ENCODE measurements at regions not wholly inside any gene's neighbourhood (a gene's known extent, or its start where the extent isn't known, plus 50 kb on each side); places are given as distances from the start of the nearest gene placed in this dataset.

DNA sequence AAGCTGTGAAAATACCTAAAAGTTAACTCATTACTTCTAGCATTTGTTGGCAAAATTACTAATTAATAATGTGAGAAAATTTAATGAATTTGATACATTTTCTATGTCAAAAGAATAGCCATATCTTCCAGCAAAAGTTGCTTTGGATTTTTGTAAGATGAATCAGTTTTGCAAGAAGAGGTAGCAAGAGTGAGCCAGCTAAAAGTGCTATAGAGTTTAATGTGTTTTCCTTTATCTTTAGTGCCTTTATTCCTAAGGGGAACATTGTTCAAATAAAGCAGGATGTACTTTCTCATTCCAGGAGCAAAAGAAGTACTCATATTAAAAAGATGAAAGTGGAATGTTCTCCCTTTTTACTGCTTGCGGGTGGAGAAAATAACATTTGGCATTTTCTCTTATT is 622.2 kb downstream of the ANXA1 start:
- no peak for DNase-seq (ENCODE audit: low read depth)

DNA sequence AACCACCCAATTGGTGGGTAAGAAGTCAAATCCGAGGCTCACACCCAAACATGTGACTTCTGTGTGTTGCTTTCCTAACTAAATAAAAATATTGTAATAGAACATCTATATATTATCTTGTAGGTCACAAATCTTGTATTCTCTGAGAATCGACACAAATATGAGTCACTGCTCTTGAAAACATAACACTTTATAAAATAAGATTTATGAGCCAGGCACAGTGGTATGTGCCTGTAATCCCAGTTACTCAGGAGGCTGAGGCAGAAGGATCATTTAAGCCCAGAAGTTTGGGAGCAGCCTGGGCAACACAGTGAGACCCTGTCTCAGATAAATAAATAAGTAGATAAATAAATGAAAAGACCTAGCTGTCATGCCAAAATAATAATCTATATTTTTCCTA is 624.1 kb downstream of the ANXA1 start:
- no peak for DNase-seq (ENCODE audit: low read depth)

DNA sequence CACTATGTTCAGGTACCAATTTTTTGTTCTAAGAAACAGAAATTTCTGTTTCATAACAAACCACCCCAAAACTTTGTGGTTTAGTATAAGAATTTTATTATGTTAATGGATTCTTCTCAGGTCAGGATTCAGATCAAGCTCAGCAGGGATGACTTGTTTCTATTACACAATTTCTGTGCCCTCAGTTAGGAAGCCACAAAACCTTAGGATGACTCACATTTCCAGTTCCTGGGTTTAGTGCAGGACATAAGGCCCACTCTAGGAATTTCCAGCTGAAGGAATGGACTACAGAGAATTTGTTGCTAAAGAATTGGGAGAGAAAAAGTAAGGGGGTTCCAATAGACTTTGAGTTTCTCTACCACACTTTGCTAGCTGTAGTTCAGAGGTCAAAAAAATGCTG is 629.3 kb downstream of the ANXA1 start:
- DNase-seq (ENCODE audit: low read depth): no peak

DNA sequence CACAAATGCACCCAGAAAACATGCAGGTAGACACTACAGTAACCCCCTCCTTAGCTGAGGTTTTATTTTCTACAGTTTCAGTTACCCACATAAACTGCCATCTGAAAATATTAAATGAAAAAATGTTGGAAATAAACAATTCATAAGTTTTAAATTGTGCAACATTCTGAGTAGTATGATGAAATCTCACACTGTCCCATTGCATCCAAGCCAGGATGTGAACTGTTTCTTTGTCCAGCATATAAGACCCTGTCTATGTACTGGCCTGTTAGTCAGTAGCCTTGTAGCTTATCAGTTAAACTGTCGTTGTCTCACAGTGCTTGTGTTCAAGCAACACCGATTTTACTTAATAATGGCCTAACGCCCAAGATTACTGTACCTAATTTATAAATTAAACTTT is 630.5 kb downstream of the ANXA1 start:
- no peak for DNase-seq (ENCODE audit: low read depth)

DNA sequence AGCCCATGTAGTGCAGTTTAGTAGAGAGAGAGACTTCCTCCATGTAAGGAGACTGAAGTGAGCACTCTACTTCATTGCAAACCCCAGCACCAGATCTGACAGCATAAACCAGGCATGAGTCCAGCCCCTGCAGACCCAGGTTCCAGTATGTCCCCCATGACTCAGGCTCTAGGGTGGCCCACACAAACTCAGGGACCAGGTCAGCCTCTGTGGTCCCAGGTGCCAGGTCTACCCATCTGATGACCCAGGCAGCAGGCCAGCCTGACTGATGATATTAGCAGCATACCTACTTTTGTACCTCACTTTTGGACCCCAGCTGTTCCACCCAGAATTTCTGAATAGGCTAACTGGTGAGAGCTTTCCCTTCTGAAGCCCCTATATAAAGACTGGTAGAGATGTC is 647.8 kb downstream of the ANXA1 start:
- DNase-seq (ENCODE audit: low read depth): no peak

DNA sequence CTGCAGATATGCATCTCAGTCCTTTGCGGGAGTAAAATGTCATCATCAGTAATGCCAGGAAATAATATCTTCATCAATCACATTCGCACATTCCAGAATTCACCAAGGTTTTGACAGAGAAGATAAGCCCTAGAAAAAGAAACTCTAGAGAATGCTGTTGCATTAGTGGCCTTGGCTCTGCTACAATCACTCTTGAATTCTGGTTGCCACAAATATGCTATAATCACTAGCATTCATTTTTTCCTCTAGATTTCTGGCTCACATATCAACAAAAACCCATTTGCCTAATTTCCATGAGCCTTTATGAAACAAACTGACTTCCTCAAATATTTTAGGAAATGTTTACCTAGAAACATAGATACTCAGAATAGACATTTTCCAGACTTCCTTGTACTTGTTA is 653.4 kb downstream of the ANXA1 start:
- no peak for DNase-seq (ENCODE audit: low read depth)

DNA sequence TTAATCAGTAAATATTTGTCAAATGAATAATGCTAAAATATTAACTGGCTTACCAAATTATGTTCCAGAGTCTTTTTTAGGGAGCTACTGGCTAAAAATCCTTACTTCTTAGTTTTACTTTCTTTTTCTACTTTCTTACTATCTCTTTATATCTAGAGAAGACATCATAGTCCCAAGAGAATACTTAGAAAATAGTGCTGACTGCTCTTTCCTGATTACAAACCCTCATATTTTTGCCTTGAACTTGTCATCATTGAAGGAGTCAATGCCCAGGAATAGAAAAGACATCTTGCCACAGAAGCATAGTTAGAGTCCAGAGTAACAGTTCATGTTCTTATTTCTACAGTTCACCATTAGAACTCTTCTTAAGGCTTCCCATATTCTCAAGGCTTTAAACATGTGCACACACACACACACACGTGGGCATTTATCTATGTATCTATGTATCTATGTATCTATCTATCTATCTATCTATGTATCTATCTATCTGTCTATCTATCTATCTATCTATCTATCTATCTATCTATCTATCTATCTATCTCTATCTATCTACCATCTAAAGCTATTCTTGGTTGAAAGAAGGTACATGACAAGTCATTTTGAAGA is 654.3 kb downstream of the ANXA1 start:
- no peak for DNase-seq (ENCODE audit: low read depth)

DNA sequence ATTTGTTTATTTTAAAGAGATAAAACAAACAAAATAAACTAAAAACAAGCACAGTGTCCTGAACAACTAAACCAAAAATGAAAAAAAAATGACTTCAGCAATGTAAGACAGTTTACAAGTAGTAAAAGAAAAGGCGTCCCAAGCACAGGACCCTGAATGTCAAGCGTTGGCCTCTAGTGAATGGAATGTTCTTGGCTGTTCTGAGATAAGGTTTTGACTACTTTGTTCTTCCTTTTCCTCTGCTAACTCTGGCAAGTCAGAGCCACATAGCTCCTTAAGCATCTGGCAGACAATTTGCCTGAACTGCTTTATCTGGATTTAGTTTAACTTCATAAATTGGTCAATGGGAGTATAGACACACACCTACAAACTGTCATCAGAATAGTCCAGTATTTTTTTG is 655.2 kb downstream of the ANXA1 start:
- DNase-seq (ENCODE audit: low read depth): no peak

DNA sequence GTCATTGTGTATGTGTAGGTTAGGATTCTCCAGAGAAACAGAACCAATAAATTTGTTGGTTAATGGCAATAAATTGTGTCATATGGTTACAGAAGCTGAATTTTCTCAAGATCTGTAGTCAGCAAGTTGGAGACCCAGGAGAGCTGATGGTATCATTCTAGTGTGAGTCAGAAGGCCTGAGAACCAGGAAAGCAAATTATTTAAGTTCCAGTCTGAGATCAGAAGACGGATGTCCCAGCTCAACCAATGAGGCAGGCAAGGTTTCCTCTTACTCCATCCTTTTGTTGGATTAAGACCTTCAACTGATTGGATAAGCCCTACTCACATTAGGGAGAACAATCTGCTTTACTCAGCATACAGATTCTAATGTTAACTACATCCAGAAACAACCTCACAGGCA is 656.3 kb downstream of the ANXA1 start:
- DNase-seq (ENCODE audit: low read depth): no peak

DNA sequence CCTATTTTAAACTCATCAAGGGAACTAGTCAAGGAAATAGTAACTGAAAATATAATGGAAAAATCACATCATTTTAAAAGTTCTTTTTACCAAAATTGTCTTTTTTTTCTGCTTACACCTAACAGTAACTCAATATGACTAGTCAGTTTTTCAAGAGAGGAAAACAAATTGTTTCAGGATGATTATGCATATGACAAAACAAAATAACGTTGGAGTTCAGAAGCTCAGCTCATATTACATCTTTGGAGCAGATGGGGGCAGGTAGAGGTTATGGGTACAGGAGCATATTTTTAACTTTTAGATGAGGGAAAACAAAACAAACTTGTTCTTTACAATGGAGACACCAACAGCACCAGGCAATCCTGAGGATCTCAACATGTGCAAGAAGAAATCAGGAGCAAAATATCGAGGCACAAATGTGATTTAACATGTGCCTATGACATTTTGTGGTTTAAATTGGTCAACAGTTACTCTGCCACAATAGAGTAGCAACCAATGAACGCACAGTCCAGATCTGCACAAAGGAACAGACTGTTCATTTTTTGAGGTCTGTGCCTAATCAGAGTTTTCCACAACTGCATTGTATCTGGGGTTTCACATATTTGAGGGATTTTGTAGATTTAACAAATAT is 659.0 kb downstream of the ANXA1 start:
- DNase-seq (ENCODE audit: low read depth): no peak

DNA sequence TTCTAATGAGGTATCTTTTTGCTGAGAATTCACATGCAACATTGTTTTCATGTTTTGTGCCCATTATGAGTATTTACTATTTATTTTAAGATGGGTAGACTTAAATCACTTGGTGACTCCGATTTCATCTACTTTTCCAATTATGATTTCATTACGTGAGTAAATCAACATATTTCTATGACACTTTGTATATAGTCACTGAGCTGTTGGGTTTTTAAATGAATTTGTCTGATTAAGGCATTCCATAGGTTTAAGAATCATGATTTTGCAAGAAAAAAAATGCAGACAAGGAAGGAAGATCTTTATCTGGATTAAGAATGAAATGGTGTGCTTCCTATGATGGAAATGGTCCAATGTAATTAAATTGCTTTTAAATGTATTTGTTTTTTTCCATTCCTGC is 661.9 kb downstream of the ANXA1 start:
- DNase-seq (ENCODE audit: low read depth): no peak

DNA sequence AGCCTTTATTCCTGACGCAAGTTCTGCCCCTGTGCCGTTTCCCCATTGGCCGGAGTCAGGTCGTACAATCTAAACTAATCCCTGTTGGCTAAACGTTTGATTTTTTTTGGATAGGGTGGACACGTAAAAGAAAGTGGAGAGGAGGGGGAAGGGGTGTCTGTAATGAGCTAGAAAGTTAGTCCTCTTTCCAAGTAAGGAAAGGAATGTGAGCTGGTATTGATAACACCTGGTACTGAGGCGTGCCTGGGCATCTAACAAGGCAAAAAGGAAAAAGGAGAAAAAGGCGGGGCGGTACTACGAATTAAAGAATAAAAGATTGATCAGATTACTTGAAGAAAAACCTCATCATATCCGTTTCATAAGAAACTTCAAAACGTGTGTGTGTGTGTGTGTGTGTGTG is 665.2 kb downstream of the ANXA1 start:
- no peak for DNase-seq (ENCODE audit: low read depth)

DNA sequence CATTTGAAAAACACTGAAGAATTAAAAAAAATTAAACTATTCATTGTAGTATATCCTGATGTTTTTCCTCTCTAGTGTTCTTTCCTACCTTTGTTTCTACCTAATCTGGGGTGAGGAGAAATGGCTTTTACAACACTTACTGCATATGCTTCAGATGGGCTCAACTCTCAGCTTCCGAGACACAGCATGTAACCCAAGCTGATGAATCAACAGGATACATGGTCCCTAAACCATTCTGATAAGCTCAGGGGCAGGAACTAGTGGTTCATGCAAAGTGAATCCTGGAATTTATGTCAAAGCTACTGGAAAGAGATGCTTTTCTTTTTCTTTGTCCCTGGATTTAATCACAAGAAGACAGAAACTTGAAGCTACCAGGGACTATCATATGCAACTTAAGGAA is 672.5 kb upstream of the RORB start:
- DNase-seq (ENCODE audit: low read depth): no peak

DNA sequence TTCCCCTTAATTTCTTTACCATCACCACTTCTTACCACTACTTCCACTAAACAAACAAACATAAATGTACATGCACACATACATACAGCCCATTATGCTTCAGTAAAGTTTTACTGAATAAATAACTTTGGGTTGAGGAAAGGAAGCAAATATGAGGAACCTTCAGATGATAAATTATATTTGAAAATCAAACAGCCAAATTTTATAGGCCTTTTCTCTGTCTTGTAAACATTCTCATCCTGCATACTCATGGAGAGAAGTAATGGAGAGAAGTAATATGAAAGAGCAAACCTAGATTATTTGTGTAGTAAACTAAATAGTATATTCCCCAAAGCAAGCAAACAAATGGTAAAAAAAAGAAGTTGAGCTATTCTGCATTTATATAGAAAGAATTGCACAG is 658.3 kb upstream of the RORB start:
- DNase-seq (ENCODE audit: low read depth): no peak

DNA sequence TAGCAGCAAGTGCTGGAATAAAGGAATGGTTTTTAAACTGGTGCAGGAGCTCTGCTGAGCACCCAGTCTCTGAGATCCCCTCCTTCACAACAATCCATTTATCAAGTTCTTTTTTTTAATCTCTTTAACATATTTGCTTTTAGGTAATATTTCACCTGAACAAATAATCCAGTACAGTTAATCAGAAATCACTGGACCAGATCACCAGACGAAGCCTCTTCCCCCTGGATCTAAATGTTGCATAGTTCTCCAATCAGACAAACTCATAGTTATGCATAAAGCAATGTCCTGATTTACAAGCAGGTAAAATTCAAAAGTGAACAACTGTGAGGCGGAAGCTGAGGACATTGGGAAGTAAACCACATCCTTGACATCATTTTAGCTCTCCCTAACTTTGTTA is 657.7 kb upstream of the RORB start:
- no peak for DNase-seq (ENCODE audit: low read depth)

DNA sequence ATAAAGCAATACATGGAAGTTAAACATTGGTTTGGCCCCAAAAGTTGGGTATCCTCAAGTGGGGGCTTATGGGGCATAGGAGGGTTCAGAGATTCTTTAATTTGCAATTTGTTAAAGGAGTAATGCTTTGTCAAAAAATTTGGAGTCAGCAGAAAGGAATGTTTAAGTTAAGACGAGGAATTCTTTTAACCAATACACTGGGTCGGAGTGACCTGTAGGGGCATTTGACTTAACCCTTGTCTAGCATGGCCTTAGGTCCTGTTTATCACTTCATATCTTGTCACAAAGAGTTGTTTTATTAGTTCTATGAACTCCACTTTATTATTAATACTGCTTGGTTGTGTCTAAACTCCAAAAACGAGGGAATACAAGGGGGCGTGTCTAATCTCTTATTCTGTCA is 656.1 kb upstream of the RORB start:
- no peak for DNase-seq (ENCODE audit: low read depth)

DNA sequence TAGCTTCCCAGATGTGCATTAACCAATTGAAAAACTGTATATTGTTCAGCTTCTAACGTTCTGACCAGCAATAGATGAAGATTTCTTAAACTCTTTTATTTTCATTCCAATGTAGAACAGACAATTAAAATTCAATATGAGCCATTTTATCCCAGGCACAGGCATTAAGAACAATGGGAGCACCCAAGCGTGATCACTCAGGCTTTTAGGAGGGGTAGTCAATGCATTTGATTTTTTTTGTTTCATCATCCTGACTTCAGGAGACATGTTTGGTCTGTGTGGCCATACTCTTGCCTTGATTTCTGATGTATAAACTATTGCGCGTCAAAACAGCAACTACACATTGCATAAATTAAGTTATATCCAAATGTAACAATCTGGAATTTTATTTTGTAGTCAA is 653.0 kb upstream of the RORB start:
- DNase-seq (ENCODE audit: low read depth): no peak

DNA sequence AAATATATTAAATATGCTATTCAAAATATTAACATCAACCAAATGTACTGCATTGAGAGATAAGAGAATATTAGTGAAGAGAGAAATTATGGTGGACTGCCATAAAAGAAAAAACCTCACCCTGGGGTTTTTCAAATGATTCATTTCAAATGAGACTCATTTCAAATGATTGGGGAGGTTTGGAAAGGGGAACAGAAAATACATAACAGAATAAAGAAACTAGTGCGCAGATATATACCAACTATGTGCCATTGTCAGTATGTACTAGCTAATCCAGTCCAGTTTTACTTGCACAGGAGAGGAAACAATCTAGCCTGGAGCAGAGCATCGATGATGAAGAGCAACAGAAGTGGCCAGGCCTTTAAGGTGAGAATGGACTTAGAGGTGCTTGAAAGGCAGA is 651.6 kb upstream of the RORB start:
- no peak for DNase-seq (ENCODE audit: low read depth)

DNA sequence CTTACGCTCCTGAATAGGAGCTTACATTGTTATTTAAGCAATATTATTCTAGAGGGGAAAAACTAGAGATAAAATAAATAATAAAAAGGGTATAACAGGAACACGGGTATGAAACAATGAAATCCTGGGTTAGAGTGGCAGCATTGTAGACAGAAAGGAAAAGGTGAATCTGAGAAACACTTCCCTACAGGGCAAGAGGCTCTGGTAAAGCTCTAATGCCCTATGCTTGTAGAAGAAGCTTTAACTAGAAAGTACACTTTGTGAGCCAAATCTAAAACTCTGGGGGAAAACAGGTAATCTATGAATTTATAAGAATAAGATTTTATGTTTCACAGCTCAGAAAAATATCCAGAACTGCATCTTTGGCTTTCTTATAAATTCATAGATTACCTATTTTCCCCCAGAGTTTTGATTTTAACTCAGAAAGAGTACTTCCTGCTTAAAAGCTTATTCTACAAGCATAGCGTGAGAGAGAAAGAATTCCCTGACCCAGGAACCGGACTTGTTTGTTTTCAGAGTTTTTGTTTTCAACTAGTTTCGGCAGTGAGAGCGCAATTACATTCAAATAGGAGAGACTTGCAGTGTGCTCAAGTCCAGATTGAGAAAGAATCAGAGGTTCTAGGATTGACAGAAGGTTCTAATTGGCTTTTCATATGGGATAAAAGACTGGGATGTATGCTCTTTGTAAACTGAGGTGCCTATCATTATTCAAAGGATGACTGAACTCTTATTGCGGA is 651.0 kb upstream of the RORB start:
- DNase-seq (ENCODE audit: low read depth): no peak

DNA sequence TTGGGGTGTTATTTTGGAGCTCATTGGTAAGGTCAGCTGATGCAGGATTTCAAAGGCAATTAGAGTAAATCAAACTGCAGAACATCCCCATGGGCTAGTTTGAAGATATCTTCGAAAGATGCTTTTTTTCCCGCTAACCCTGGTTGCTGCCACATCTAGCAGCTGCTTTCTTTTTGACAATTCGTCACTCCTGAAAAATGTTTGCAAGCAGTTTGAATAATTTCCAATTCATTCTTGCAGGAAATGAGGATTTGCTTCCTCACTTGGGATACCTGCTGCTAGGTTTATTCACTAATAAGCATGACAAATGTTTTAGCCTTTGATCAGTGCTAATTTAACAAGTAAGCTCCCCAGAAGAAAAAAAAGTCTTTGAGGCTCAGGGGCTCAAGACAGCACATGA is 649.6 kb upstream of the RORB start:
- DNase-seq (ENCODE audit: low read depth): no peak

DNA sequence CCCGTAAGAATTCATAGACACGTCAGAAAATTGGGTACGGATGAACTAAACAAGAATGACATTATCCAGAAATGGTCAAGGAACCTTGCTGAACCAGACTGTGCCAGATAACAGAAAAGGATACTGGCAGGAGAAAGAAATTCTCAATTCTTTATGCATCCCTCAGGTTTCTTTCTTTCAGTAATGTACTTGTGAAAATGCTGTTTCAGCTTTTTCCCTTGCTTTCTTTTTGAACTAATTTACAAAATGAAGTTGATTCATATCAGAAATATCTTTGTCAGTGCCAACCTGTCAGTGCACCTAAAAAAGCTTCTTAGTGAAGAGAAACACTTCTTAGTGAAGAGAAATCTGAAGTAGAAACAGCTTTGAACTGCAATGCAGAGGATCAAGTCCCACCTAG is 643.6 kb upstream of the RORB start:
- DNase-seq (ENCODE audit: low read depth): no peak

DNA sequence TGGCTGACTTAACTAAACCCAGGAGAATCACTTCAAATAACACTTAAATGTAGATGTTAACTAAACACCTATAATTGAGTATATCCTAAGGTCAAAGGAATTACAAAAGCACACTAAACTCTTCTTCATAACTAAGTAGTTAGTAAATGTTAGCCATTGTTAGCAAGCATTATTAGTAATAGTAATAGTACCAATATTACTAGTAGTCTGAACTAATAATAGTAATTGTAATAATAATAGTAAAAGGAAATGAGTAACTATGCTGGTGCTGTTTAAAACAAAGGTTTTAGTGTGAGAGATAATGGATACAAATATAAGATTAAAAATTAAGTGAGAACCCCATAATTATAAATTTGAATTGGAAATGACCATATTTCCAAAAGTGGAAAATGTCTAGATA is 641.9 kb upstream of the RORB start:
- DNase-seq (ENCODE audit: low read depth): no peak

DNA sequence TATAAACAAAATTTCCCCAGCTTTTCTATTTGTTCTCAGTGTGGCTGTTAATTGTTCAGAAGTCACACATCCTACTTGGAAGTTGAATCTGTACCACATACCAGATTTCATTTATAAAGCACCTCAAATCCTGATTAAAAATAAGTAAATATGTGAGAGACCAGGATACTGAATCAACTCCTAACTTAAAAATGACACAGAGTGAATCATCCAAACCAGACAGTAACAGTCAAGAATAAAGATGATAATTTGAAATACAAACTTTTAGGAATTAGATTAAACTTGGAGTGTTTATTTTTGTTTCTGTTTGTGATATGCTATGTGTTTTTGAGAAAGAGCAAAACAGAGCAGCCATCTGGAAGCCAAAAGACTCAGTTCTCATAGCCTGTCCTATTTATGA is 633.2 kb upstream of the RORB start:
- no peak for DNase-seq (ENCODE audit: low read depth)

DNA sequence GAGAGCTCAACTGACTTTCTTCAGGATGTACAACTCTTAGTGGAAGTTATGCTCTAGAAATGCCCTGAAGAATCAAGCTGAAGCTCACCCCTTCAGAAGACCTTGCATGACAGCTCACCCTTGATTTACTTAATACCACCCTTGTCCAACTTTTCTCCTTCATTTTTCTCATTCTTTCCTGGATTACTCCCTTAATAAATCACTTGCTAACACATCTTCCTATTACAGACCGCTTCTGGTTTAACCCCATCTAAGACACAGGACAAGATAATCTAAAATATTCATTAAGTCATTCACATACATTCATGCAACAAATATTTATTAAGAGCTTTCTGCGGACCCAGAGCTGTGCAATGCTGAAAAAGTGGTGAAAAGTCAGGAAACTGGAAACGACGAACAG is 630.7 kb upstream of the RORB start:
- no peak for DNase-seq (ENCODE audit: low read depth)
